Gastroesophageal sphincter (tissue), 3 donors: ENCODE measurements at regions not wholly inside any gene's neighbourhood (a gene's known extent, or its start where the extent isn't known, plus 50 kb on each side); places are given as distances from the start of the nearest gene placed in this dataset.

ENCODE experiments used
- CTCF ChIP-seq, 4 experiments: fragments of 200-600 bp in 2 of 4; fragments of 450-650 bp in 2 of 4; sonication (generic) in 1 of 4; IDR thresholded peaks; one replicate each; pipeline ENCODE4 v1.5.1; 2017 to 2019; ENCODE audit warnings: antibody characterized with exemption in 4 of 4, mild to moderate bottlenecking in 2 of 4, moderate library complexity in 2 of 4
- EP300 ChIP-seq: sonication (generic); formaldehyde crosslinking; IDR thresholded peaks from one replicate; pipeline ENCODE4 v1.6.1; 2017; ENCODE audit warnings: antibody characterized with exemption, mild to moderate bottlenecking
- POLR2AphosphoS5 ChIP-seq: sonication (generic); formaldehyde crosslinking; IDR thresholded peaks from one replicate; pipeline ENCODE4 v1.6.1; 2017; ENCODE audit warnings: antibody characterized with exemption

- TF ChIP-seq CTCF (IDR thresholded peaks at IDR 0.05) (no peak), EP300 (no peak), POLR2AphosphoS5 (no peak)
These were observed 176.2 kb downstream of the PHETA1 start for GRCh38 chr12:111192647-111193046.
